Inflammatory macrophage treated with lipopolysaccharide for 4 hours (primary cell): ENCODE measurements at regions not wholly inside any gene's neighbourhood (a gene's known extent, or its start where the extent isn't known, plus 50 kb on each side); places are given as distances from the start of the nearest gene placed in this dataset.
"Not testable (repeated sequence)": the region's sequence is repeated elsewhere in the genome, so short reads cannot be mapped to it uniquely, and the experiment has no call there.

Source experiments
- DNase-seq: peaks from one replicate; pipeline ENCODE4 v3.0.0-alpha.2; 2020

DNA sequence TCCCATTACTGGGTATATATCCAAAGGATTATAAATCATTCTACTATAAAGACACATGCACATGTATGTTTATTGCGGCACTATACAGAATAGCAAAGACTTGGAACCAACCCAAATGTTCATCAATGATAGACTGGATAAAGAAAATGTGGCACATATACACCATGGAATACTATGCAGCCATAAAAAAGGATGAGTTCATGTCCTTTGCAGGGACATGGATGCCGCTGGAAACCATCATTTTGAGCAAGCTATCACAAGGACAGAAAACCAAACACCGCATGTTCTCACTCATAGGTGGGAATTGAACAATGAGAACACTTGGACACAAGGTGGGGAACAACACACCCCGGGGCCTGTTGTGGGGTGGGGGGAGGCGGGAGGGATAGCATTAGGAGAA lies 57.0 kb upstream of the NEUROD1 start:
- not testable (repeated sequence) for DNase-seq

DNA sequence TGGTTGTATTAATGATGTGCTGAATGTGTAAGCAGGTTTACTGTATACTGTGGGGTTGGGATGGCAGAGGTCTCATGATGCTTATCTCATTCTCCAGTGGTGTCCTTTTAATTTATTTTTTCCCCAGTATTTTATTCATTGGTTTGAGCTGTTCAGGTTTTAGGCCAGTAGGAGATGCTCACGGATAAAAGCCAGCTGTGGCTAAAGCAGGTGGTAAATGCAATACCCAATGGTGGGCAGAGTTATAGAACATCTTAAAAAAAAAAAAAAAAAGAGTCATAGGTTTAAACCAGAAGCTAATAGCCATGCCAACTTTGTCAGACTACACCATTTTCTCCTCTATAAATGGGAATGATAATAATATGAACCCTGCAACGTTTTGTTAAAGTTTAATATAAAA lies 57.8 kb upstream of the NEUROD1 start:
- no peak for DNase-seq

DNA sequence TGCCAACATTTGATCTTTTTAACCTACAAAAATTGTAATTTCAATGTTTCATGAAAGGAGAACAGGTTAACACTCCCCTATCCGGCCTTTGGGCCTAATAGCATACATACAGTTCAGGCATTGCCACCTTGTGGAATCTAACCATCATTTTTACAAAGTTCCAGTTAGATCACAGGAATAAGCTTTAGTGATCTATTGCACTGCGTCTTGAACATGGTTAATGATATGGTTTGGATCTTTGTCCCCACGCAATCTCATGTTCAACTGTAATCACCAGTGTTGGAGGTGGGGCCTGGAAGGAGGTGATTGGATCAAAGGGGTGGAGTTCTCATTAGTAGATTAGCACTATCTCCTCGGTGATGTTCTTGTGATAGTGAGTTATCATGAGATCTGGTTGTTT lies 58.2 kb upstream of the NEUROD1 start:
- DNase-seq, result no peak

DNA sequence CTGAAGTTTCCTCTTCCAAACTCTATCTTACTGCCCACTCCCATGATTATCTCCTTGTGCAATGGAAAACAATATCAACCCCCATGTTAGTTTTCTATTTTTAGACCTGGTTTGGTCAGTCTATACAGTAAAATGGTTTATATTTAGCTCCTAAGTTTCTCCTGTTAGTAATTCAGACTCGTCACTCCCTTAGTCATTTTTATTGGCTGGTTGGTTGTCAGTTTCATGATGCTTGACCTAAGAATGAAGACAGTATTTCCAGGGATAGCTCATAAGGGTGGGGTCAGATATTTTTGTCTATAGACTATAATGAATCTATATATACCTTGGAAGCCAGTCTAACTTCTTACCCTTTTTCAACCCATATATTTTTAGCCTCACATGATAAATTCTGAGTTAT lies 61.4 kb upstream of the NEUROD1 start:
- no peak for DNase-seq

DNA sequence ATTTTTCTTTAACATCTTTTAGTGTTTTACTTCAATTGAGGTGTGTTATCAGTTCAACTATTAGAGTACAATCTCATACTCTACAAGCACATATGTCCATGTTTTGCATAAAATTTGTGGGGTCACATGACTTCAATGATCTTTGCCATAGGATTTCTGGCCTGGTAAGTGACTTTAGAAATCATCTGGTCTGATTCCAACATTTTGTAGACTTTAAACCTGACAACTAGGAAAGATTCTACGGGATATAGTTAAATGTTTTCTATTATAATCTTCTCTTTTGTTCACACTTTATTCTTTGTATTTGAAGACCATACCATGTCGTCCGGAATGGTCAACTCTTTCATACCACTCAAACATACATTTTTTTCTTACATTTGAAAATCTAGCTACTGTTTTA lies 62.0 kb upstream of the NEUROD1 start:
- no peak for DNase-seq

DNA sequence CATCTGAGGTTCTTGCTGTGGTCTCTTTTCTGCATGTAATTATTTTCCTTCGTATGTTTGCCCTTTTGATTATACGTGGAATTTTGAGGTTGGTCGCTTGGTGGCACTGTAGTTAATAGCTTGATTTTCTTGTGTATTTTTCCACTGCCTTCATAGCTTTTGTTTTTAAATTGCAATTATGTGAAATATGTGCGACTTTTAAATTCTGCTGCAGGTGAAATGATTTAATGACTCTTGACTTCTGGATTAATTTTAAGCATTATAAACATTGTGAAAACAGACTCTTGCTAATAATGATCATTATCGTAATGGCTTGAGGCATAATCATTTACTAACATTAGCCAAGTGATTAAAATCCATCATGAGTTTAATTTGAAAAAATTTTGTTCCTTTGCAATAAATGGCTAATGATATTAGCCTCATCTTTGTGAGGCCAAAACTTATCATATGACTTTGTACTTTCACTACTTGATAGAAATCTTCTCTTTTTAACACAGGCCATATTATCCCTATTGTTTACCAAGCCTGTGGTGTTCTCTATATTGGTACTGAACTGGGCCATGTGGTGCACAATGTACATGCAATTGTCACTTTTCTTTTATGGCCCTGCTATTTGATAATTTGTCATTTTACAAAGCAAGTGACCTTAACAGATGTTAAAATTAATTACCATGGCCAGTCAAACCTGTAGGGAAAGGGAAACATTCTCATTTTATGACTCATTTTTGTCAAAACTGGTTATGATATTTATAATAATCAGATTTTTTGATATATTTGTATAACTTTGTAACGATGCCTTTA lies 62.8 kb upstream of the NEUROD1 start:
- peak; percentile 63 for DNase-seq

DNA sequence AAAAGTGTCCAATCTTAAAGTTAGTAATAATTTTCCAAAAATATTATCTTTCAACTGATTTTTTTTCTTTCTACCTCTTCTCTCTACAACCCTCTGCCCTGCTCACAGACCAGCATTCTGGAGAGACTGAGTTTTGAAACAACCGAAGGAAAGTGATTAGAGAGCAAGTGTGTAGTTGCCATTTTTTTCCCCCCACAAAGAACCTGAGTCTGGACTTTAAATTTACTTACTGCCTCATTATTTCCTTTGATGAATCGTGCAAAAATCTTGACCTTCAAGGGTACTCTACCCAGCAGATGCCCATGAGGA lies 63.4 kb upstream of the NEUROD1 start:
- no peak for DNase-seq

DNA sequence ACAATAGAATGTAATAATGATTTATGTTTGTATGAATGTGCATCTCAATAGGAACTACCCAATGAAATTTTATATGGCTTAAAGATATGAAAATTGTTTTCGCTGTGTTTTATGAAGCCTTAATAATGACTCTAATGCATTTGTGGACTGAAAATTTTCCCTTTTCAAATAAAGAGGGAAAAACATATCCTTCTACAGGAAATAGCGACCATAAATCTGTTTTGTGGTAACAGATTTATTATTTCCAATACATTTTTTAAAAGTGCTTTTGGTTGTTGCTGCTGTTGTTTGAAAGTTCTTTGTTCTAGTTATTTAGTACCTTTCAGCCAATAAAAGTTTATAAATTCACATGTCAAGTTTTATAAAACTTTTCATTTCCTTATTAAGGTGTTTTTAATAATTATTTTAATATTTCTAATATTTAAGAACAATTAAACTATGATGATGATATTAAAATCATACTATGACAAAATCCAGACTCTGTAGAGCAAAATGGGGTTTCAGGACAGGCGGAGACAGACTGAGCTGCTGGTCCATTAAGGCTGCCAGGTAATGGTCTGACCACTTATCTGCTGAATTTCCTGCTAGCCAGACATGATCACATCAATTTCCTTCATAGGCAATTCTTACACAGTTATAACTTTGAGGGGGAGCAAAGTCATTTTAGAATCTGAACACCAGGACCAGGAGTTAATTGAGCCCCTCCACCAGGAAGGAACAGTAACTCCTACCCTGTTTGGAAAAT lies 65.7 kb upstream of the NEUROD1 start:
- DNase-seq, result no peak

DNA sequence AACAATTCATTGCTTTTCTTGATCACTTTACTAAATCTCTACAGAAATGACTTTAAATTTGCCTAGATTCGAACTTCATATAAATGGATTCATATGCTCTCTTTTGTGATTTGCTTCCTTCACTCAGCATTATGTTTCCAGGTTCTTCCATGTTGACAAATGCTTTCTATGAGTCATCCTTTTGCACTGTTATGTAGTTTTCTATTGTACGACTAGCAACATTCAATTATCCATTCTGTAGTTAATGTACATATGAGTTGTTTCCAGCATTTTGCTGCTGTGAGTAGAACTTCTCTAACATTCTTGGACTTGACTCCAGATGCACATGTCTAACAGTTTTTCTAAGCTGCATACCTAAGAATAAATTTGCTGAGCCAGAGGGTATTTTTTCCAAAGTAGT lies 66.5 kb upstream of the NEUROD1 start:
- no peak for DNase-seq

DNA sequence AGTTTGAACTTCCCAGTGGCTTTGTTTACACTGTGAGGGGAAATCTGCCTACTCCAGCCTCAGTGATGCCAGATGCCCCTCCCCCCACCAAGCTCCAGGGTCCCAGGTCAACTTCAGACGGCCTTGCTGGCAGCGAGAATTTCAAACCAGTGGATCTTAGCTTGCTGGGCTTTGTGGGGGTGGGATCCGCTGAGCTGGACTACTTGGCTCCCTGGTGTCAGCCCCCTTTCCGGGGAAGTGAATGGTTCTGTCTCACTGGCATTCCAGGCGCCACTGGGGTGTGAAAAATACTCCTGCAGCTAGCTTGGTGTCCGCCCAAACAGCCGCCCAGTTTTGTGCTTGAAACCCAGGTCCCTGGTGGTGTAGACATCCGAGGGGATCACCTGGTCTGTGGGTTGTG lies 70.0 kb upstream of the NEUROD1 start:
- DNase-seq, result no peak

DNA sequence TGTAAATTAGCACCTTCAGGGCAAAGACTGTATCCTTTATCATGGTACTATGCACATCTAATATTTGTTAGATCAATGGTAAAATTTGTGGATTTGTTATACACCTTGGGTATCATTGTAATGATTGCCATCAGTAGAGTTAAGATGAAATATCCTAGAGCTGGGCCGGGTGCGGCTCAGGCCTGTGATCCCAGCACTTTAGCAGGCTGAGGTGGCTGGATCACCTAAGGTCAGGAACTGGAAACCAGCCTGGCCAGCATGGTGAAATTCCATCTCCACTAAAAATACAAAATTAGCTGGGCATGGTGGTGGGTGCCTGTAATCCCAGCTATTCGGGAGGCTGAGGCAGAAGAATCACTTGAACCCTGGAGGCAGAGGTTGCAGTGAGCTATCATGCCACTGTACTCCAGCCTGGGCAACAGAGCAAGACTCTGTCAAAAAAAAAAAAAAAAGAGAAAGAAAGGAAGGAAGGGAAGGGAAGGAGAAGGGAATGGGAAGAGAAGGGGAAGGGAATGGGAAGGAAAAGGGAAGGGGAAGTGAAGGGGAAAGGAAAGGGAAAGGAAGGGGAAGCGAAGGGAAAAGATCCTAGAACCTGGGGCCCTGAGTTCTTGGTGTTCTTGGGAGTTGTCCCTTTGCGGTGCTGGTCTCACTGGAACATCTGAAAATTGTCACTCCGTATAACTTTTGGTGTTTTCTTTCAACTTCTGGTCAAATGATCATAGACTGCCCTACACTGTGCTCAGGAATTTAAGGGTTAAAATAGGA lies 71.1 kb upstream of the NEUROD1 start:
- no peak for DNase-seq

DNA sequence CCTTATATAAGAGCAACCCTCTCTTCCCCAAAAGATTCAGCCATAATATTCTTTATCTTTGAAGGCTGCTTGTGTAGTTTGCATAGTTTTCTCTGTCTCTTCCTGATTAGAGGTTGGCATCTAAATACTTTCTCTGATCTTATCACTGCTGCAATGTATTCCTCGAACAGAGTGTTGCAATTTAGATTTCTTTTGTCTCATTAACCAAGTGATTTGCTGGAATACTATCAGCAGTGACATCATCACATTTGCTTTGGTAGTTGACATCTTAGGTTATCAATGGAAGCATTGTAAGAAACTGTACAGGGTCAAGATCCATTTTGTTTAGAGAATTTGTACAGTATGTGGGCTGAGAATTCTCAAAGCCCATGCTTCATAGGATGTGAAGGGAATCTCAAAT lies 72.0 kb upstream of the NEUROD1 start:
- no peak for DNase-seq

DNA sequence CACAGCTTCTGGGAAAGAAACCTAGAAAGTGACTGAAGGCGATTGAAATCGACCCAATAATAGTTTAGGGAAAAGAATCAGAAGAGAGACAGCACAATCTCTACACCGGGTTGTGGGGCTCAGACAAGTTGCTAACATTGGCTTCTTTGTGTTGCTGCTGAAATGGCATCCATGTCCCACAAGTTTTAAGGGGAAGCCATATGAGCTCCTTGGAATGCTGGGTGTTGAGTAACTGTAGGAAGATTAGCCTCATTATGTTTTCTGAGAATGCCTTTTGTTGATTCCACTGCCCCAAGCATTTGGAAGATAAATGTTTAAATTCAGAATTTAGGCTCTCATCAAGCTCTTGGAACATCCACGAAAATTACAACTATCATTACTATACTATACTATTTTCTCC lies 73.4 kb upstream of the NEUROD1 start:
- DNase-seq, result no peak

DNA sequence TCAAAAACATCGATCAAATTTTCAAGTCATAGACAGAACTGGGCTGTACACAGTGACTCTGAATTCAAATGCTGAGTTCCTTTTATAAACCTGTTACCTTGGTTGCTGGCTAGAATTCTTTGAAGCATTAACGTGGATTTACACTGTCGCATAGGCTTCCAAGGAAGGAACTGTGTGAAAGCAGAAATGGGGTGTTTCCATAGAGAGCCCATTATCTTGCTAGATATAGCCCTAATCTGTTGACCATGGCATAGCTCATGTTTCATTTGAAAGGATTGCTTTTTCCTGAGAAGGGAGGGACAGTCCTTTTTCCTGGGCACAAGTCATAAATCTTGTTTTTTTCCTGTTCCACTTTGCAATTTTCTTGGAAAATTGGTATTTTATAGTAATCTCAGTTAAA lies 73.8 kb upstream of the NEUROD1 start:
- DNase-seq, result no peak

DNA sequence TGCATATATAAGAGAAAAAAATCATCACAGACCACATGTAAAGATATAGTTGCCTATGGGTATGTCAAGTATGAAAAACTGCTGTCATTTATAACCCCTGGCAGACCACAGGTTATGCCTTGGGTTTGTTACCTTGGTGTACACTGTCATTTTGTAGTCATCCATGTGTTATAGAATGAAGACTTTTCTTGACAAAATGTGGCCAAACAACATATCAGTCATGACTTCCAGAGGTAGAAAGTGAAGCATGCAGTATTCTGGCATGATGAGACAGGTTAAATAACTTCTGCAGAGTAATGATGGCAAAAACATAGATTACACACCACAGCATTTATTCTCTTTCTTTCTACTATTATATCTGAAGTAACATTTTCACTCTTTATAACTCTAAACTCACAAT lies 74.9 kb upstream of the NEUROD1 start:
- DNase-seq, result no peak

DNA sequence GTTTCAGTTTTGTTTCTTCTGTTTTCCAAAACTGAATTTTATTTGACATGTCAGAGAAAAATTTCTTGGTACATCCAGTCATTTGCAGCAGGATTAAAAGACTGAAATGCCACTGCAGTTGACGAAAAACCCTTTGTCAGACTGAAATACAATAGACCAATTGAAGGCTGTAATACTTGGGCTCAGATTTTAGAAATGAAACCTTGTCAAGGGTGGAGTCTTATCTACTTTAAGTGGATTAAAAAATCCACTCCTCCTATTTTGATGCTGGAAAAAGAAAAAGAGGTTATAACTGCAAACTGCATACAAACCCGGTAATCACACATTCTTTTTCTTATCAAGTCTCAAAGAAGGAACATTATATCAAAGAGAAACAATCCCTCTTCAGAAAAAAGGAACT lies 80.2 kb upstream of the NEUROD1 start:
- DNase-seq, result no peak

DNA sequence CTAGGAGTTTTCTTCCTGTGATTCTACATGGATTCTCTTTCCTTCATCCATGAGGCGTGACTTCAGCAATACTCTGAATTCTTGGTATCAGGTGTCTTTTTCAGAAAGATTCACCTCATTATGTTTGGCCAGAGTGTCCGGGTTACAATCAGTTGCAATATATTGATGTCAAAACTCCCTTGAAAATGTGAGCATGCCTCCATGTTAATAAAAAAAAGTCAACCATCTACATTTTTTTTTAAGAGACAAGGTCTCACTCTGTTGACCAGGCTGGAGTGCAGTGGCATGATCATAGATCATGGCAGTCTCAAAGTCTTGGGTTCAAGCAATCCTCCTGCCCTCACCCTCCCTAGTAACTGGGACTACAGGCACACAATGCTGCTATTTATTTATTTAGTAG lies 80.9 kb upstream of the NEUROD1 start:
- DNase-seq, result no peak

DNA sequence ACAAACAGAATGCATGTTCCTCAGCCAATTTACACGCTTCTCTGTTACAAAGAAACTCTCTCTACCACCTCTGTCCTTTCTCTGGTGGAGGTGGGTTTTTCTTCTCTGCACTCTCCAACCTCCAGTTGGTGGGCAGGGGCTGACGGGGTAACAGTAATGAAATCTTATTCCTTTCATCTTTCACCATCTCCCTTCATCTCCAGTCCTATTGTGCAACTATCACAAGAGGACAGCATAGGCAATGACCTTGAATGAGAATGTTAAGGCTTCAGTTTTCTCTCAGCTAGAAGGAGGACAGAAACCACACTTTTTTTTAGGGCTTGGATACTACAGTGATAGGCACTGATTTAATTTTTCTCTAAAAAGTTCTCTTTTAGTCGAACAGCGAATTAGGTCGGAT lies 81.7 kb upstream of the NEUROD1 start:
- no peak for DNase-seq

DNA sequence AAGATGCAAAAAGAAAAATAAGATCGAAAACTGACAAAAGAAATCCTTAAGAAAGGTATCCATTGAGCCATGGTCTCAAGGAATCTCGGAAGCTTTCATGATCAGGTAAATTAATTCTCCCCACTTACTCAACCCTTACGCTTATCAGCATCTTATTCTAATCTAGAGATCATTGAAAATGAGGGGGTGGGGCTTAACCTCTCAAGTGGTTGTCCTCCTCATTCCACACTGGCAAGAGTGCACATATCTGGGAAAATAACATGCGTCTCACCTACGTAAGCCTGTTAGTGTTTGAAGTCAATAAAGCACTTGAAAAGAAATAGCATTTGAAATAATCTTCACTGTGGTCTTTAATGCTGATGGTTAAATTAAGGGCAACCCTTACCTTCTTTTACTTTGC lies 82.5 kb upstream of the NEUROD1 start:
- DNase-seq, result no peak

DNA sequence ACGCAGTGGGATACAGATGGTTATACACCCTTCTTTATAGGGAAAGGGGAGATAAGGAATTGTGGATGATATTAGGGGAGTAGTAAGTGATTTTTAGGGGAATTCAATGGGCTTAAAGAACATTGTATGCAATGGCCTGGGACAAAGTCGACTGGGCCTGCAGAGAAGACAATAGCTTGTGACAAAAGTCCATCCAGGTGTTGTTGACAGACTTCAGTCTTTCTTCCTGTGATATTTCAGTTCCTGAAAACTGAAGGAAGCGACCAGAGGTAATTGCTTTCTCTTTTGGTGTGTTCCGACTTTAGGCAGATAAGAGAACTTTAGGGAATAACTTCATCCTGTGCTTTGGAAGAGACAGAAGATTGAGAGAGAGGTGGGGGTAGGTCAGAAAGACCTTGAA lies 83.1 kb upstream of the NEUROD1 start:
- no peak for DNase-seq

DNA sequence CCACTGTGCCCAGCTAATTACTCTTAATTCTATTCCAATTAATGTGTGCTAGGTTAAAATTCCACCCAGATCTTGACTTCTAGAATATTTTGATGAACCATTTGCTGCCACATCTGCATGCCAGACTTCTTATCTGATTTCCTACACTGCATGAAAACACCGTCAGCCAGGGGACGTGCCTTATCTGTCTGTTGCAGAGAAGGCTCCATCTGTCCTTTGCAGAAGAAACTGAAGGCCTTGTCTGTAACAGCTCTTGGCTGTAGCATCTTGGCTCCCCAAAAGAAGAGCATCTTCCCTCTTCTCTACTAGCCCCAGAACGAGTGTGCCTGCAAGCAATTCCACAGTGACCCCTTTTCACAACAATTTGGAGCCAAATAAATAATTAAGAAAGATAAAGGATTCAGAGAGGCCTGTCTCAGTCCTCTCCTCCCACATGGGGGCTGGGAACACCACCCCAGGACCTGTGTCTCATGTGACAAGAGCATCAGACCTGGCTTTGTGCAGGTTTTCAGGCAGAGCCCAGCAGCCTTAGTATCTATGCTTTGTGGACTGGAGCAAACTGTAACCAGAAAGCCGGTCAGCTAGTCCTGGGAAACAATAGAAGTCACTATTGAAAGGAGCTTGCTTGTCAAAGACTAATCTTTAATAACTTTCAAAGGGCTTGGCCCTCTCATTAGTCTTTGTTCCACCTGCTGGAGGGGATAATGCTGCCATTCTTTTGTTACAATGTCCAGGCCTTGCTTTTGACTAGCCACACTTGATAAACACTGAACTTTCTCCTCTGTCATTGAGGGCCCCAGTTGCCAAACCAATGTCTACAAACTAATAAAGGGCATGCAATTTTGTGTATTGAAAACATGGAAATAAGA lies 84.0 kb upstream of the NEUROD1 start:
- no peak for DNase-seq

DNA sequence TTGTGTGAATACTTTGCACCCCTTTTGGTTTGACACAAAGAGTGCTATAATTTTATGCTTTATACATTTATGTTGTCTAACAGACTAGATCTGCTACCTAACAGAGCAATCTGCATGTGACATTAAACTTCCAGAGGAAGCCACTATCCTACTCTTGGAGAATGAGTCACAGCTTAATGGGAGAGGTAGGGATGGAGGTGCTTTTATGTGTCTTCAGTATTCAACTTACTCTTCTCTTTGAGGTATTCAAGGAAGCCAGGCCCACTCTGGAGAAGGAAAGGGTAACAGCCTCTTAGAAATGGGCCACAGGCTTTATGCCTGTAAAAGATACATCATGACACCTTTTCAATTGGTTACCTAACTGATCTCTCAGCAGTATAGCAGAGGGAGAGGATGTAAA lies 85.8 kb upstream of the NEUROD1 start:
- no peak for DNase-seq

DNA sequence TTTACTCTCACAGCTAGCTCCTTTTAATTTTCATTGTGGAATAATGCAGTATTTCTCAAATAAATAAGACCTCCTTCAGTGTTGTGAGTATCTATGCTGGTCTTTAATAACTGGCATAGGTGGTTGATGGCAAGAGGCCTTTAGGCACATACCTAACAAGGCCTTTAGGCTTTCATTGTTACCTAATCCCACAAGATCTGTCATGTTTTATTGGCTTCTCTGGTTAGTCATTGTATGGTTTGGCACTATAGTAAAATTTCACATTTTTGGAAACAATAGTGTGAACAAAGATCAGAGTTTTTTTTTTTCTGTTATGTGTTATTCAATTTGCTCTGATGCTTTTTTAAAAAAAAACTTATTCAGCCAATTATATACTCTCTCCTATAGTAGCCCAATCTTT lies 89.8 kb upstream of the NEUROD1 start:
- DNase-seq, result no peak
